ENCODE measurements at regions not wholly inside any gene's neighbourhood (a gene's known extent, or its start where the extent isn't known, plus 50 kb on each side); places are given as distances from the start of the nearest gene placed in this dataset.

DNA sequence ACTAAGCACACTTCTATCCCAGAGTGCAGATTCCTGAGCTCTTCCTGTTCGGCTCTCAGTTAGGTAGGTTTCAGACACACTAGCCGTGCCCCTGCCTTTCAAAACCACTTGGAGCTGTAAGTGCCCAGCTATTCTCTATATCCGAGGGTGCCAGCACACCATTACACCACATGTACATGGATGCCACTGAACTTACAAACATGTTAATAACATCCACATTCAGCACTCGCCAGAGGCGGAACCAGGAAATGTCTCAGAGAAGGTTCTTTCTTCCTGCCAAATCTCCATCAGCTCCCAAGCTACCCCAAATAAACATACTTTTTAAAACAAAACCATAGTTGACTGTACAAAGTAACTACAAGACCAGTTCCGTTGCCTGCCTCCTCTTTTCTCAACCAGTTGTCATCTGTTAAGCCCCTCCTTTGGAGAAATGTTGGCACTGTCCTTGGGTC is 78.4 kb upstream of the CTTNBP2NL start:
- Histone ChIP-seq H3K9me2 (ENCODE audit: insufficient read depth, low read length) (no peaks in the 10 kb centered on the region), H3K79me2 (replicated peaks; ENCODE audit: insufficient read depth, low read length) (no peaks in the 10 kb centered on the region), H2AFZ (ENCODE audit: low read depth, low read length) (no peak overlapping the region), H3K27me3 (ENCODE audit: insufficient read depth, low read depth, low read length) (no peaks in the 10 kb centered on the region), H3K9ac (ENCODE audit: low read length) (no peak overlapping the region), H4K20me1 (ENCODE audit: insufficient read depth) (no peaks in the 10 kb centered on the region), H3K4me2 (ENCODE audit: low read length) (no peak overlapping the region), H3K36me3 (ENCODE audit: insufficient read depth, low read length) (no peaks in the 10 kb centered on the region), H3K9me3 (ENCODE audit: low read length) (no peaks in the 10 kb centered on the region), H3F3A (ENCODE audit: insufficient read depth, low read length, poor library complexity, severe bottlenecking) (no peaks in the 10 kb centered on the region), H3K27ac (ENCODE audit: low read length) (no peak overlapping the region), H3K4me3 (ENCODE audit: low read length) (no peak overlapping the region)
- TF ChIP-seq MXI1 (conservative IDR thresholded peaks at IDR 0.05; ENCODE audit: poor library complexity, severe bottlenecking) (no peak), EZH2 (IDR thresholded peaks at IDR 0.05; ENCODE audit: borderline replicate concordance, insufficient read depth, low read length, poor library complexity, severe bottlenecking) (no peak)

DNA sequence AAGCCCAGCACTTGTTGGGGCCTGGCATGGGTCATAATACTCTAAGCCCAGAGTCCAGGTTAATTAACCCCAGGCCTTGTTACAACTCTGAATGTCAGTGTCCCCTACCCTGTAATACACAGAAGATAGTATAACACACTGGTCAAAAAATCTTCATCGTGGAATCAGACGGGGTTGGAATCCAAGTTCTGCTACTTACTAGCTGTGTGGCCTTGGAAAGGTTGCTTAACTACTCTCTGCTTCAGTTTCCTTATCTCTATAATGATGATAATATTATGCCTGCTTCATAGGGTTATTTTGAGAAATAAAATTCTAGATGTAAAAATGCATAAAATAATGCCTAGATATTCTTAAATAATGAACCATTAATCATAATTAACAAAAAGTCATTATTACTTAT is 77.8 kb upstream of the CTTNBP2NL start:
- no peaks in the 10 kb centered on the region for H3K36me3 ChIP-seq (ENCODE audit: insufficient read depth, low read length)
- no peaks in the 10 kb centered on the region for H4K20me1 ChIP-seq (ENCODE audit: insufficient read depth)
- no peaks in the 10 kb centered on the region for H3K9me2 ChIP-seq (ENCODE audit: insufficient read depth, low read length)
- no peaks in the 10 kb centered on the region for H3K9me3 ChIP-seq (ENCODE audit: low read length)
- H2AFZ ChIP-seq (ENCODE audit: low read depth, low read length): no peak overlapping the region
- no peaks in the 10 kb centered on the region for H3K79me2 ChIP-seq (replicated peaks; ENCODE audit: insufficient read depth, low read length)
- no peak overlapping the region for H3K4me3 ChIP-seq (ENCODE audit: low read length)
- H3F3A ChIP-seq (ENCODE audit: insufficient read depth, low read length, poor library complexity, severe bottlenecking): no peaks in the 10 kb centered on the region
- no peak overlapping the region for H3K4me2 ChIP-seq (ENCODE audit: low read length)
- no peak overlapping the region for H3K9ac ChIP-seq (ENCODE audit: low read length)
- no peak for TF ChIP-seq EZH2 (IDR thresholded peaks at IDR 0.05; ENCODE audit: borderline replicate concordance, insufficient read depth, low read length, poor library complexity, severe bottlenecking)
- no peak overlapping the region for H3K27ac ChIP-seq (ENCODE audit: low read length)
- H3K27me3 ChIP-seq (ENCODE audit: insufficient read depth, low read depth, low read length): no peaks in the 10 kb centered on the region

DNA sequence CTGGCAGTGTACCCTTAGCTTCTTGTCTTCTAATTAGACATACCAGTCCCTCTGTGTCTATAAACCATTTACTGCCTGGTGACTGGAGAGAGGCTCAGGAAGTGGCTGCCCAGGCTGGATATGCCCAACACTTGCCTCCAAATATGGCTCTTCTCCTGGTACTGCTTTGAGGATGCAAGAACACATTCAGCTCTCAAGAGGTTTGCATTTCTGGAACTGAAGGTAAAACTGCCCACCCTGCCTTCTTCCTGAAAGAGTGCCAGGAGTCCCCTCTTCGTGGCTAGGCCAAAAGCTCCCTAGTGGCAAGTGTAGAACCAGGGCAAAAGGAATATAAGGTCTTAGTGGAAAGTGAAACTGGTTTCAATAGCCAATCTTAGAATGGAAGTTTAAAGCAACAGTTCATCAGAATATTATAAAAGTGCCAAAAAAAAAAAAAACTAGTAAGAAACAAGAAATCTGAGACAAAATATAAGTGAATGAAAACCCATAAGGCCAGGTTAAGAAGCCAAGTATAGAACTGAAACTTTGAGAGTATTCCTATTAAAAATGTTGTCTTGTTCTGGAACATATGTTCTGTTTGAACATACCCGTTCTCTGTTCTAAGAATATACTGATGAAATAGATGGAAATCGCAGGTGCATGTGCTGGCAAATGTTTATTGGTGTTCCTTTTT is 77.2 kb upstream of the CTTNBP2NL start:
- Histone ChIP-seq H3K9me2 (ENCODE audit: insufficient read depth, low read length) (no peaks in the 10 kb centered on the region), H2AFZ (ENCODE audit: low read depth, low read length) (no peak overlapping the region), H3F3A (ENCODE audit: insufficient read depth, low read length, poor library complexity, severe bottlenecking) (no peaks in the 10 kb centered on the region), H3K4me2 (ENCODE audit: low read length) (no peak overlapping the region), H3K27ac (ENCODE audit: low read length) (no peak overlapping the region), H3K36me3 (ENCODE audit: insufficient read depth, low read length) (no peaks in the 10 kb centered on the region), H4K20me1 (ENCODE audit: insufficient read depth) (no peaks in the 10 kb centered on the region), H3K79me2 (replicated peaks; ENCODE audit: insufficient read depth, low read length) (no peaks in the 10 kb centered on the region), H3K9me3 (ENCODE audit: low read length) (no peaks in the 10 kb centered on the region), H3K4me3 (ENCODE audit: low read length) (no peak overlapping the region), H3K27me3 (ENCODE audit: insufficient read depth, low read depth, low read length) (no peaks in the 10 kb centered on the region), H3K9ac (ENCODE audit: low read length) (no peak overlapping the region)
- TF ChIP-seq, protein P1, sequence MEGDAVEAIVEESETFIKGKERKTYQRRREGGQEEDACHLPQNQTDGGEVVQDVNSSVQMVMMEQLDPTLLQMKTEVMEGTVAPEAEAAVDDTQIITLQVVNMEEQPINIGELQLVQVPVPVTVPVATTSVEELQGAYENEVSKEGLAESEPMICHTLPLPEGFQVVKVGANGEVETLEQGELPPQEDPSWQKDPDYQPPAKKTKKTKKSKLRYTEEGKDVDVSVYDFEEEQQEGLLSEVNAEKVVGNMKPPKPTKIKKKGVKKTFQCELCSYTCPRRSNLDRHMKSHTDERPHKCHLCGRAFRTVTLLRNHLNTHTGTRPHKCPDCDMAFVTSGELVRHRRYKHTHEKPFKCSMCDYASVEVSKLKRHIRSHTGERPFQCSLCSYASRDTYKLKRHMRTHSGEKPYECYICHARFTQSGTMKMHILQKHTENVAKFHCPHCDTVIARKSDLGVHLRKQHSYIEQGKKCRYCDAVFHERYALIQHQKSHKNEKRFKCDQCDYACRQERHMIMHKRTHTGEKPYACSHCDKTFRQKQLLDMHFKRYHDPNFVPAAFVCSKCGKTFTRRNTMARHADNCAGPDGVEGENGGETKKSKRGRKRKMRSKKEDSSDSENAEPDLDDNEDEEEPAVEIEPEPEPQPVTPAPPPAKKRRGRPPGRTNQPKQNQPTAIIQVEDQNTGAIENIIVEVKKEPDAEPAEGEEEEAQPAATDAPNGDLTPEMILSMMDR (IDR thresholded peaks at IDR 0.05; ENCODE audit: poor library complexity, severe bottlenecking): no peak
- TF ChIP-seq TAF1 (IDR thresholded peaks at IDR 0.05; ENCODE audit: low read depth): no peak
- TF ChIP-seq POLR2AphosphoS5 (IDR thresholded peaks at IDR 0.05): no peak
- TF ChIP-seq MXI1 (conservative IDR thresholded peaks at IDR 0.05; ENCODE audit: poor library complexity, severe bottlenecking): no peak
- no peak for TF ChIP-seq SMC3 (conservative IDR thresholded peaks at IDR 0.05; ENCODE audit: poor library complexity)
- no peak for TF ChIP-seq RAD21 (conservative IDR thresholded peaks at IDR 0.05)
- no peak for TF ChIP-seq EZH2 (IDR thresholded peaks at IDR 0.05; ENCODE audit: borderline replicate concordance, insufficient read depth, low read length, poor library complexity, severe bottlenecking)
- TF ChIP-seq, protein P2, sequence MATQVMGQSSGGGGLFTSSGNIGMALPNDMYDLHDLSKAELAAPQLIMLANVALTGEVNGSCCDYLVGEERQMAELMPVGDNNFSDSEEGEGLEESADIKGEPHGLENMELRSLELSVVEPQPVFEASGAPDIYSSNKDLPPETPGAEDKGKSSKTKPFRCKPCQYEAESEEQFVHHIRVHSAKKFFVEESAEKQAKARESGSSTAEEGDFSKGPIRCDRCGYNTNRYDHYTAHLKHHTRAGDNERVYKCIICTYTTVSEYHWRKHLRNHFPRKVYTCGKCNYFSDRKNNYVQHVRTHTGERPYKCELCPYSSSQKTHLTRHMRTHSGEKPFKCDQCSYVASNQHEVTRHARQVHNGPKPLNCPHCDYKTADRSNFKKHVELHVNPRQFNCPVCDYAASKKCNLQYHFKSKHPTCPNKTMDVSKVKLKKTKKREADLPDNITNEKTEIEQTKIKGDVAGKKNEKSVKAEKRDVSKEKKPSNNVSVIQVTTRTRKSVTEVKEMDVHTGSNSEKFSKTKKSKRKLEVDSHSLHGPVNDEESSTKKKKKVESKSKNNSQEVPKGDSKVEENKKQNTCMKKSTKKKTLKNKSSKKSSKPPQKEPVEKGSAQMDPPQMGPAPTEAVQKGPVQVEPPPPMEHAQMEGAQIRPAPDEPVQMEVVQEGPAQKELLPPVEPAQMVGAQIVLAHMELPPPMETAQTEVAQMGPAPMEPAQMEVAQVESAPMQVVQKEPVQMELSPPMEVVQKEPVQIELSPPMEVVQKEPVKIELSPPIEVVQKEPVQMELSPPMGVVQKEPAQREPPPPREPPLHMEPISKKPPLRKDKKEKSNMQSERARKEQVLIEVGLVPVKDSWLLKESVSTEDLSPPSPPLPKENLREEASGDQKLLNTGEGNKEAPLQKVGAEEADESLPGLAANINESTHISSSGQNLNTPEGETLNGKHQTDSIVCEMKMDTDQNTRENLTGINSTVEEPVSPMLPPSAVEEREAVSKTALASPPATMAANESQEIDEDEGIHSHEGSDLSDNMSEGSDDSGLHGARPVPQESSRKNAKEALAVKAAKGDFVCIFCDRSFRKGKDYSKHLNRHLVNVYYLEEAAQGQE (IDR thresholded peaks at IDR 0.05; ENCODE audit: borderline replicate concordance): no peak
- no peak for TF ChIP-seq EP300 (conservative IDR thresholded peaks at IDR 0.05; ENCODE audit: poor library complexity, severe bottlenecking)
